ENCODE measurements at regions not wholly inside any gene's neighbourhood (a gene's known extent, or its start where the extent isn't known, plus 50 kb on each side); places are given as distances from the start of the nearest gene placed in this dataset.

DNA sequence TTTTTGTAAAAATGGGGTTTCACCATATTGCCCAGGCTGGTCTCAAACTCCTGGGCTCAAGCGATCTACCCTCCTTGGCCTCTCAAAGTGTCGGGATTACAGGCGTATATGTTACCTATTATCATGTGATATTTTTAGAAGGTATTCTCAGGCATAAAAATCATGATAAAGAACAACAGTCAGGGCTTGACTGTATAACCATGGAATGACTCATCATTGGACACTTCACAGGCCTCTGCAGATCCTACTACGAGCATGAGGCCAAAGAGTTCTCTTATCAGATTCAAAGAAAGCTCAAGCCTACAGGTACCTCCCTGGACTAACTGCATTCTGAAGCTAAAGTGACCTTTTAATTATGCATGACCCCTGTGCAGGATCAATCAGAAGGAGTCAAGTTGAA, 91.7 kb upstream of the PRICKLE2 start:
- no peak for DNase-seq (ENCODE audit: low spot score)

DNA sequence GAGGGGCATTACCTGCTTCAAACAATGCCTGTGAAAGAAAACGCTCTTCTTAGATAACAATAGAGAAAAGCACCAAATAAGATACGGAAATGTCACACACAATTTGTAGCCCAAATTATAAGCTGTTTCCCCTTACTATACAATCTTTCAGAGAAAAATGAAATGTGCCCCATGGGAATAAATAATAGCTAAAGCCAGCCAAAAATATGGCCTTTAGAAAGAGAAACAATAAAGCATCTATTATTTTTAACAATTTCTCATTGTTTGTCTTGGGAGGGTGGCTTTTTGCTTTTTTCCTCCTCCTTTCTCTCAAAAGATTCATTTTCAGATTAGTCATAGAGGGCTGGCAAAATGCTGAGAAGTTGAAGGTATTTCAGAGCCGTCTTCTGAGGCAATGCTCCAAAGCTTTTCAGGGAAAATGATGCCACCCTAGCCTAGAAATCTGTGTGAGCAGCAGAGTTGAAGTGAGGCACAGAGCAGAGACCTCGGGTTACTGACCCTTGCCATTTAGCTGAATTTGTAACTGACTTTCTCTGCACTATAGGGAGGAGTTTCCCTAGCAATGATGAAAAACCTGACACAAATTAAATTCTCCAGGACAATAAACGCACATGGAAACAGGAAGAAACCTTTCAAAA, 86.3 kb upstream of the PRICKLE2 start:
- no peak for DNase-seq (ENCODE audit: low spot score)

GRCh38 chr3:64308931-64309330, 83.7 kb upstream of the PRICKLE2 start:
- no peak for DNase-seq (ENCODE audit: low spot score)

DNA sequence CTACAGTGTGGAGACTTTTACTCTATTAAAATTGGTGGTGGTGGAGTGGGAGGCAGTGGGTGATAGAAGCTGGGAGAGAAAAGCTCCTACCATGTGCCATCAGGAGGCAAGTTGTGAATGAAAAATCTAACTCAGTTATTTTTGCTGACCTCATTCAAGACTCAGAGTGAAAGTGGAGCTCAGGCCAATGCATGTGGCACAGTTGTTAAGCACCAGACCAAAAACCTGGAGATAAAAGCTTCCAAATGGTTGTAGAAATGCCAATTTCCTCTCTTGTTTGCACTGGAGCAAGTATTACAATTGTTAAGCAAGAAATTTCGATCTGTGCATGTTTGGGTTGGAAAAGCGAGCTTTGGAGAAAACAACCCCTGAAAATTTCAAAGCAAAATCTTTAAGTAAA, 81.5 kb upstream of the PRICKLE2 start:
- DNase-seq (ENCODE audit: low spot score) = no peak

DNA sequence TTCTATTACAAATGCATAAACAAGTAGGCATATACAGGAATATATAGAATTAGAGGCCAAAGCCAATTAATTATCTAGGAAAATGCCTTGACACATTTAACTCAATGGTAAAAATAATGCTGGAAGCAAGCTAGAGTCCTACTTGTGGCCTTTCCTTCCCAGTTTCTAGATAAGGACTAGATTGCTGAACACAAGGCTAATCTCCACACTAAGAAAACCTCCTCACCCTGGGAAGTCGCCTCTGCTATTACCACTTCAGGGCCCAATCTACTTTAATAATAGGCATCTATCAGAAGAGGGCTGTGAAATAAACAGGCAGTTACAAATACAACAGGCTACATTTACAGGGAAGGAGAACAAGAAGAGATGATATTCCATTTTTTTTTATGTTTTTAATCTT, 80.5 kb upstream of the PRICKLE2 start:
- no peak for DNase-seq (ENCODE audit: low spot score)

DNA sequence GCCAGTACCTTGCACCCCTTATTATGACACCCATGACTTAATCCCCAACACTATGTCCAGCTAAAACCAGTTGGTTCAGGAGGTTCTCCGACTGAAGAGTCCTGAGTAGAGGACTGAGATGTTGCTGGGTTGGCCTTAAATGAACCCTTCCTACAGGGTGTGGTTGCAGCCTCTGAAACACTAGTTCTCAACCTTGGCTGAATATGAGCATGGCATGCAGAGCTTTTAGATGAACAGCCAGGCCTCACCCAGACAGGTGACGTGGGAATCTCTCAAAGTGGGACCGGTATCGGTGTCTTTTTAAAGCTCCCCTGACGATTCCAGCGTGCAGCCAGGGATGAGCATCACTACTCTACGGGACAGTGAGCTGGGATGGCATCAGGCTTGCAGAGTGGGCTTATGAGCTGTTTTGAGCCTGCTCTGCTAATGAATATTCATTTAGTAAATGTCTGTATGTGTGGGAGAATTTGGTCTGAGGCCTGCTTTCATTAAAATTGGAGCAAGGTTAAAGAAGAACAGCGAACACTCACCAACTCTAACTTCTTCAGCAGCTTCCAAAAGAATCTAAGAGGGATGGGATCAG, 79.7 kb upstream of the PRICKLE2 start:
- no peak for DNase-seq (ENCODE audit: low spot score)

GRCh38 chr3:64303881-64304280, 78.6 kb upstream of the PRICKLE2 start:
- no peak for DNase-seq (ENCODE audit: low spot score)

GRCh38 chr3:64303401-64303800, 78.1 kb upstream of the PRICKLE2 start:
- DNase-seq (ENCODE audit: low spot score) = no peak

GRCh38 chr3:64301476-64301875, 76.2 kb upstream of the PRICKLE2 start:
- no peak for DNase-seq (ENCODE audit: low spot score)

- peak; percentile 77 for DNase-seq (ENCODE audit: low spot score)
Measured at GRCh38 chr3:64300790-64301423, 75.6 kb upstream of the PRICKLE2 start.

GRCh38 chr3:64299206-64299605, 73.9 kb upstream of the PRICKLE2 start:
- DNase-seq (ENCODE audit: low spot score) = no peak

GRCh38 chr3:64297563-64297962, 72.3 kb upstream of the PRICKLE2 start:
- DNase-seq (ENCODE audit: low spot score) = no peak

- peak; percentile 52 for DNase-seq (ENCODE audit: low spot score)
Measured at GRCh38 chr3:64295594-64295993, 70.3 kb upstream of the PRICKLE2 start.

DNA sequence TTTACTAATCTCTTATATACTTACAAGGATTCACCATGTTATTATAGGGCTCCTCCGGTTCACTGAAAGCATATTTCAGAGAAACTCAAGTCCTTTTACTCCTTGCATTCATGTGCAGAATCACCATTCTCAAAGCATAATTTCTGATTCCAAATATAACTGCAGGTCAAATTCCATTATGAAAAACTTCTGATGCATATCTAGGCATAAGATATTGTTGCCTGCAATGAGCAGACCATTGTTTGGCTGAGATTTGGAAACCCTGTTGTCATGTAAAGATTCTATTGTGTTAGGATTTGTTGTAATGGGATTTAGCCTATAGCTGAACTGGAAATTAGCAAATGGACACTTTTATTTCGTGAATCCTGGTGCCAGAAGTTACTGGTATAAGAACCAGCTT, 69.5 kb upstream of the PRICKLE2 start:
- DNase-seq (ENCODE audit: low spot score) = no peak

GRCh38 chr3:64293121-64293520, 67.9 kb upstream of the PRICKLE2 start:
- no peak for DNase-seq (ENCODE audit: low spot score)

DNA sequence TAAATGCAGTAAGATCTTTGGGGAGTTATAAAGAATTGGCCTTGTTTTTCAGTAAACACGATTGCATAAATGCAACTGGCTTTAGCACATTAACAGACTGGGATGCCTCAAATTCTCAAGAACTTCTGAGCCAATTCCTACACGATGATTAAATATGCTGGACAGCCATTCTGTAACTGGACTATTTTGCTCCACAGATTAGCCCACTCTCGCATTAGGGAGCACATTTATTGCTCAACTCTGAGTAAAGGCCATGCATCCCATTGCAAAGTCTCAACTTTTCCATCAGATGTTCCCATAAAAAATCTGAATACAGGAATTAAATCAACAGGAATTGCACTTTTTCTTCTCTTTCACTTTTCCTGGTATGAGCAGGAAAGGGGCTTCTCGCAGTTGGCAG, 66.7 kb upstream of the PRICKLE2 start:
- no peak for DNase-seq (ENCODE audit: low spot score)

DNA sequence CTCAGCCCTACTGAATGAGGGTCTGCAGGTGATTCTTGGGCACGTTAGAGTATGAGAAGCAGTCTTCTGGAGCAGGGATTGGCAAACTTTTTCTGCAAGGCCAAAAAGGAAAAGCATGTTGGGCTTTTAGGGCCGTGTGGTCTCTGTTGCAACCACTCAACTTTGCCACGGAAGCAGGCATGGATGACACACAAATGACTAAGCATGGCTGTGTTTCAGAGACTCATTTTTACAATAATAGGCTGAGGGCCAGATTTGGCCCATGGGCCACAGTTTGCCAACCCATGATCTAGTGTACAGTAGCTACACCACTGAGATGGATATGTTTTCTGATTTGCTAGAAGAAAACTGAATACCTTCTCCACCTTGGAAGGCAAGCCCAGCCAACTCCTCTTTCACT, 66.1 kb upstream of the PRICKLE2 start:
- peak; percentile 74 for DNase-seq (ENCODE audit: low spot score)

GRCh38 chr3:64290864-64291263, 65.6 kb upstream of the PRICKLE2 start:
- no peak for DNase-seq (ENCODE audit: low spot score)

GRCh38 chr3:64290161-64290560, 64.9 kb upstream of the PRICKLE2 start:
- DNase-seq (ENCODE audit: low spot score) = no peak

DNA sequence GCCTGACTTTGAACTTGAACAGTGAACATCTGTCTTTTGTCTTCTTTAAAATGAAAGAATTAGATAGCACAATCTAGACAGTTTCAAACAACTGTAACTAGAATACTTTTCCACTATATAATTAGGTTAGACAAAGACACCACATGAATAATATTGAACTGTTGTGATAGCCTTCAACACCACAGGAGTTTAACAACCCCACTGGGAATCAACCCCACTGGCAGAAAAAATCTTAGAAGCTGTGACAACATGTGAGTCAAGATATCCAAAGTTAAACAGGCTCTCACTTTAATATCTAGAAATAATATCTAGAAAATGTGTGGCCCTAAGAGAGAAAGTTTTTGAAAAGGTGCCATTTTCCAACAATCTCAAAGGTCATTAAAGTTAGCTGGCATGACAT, 64.4 kb upstream of the PRICKLE2 start:
- no peak for DNase-seq (ENCODE audit: low spot score)

GRCh38 chr3:64278625-64279024, 53.4 kb upstream of the PRICKLE2 start:
- DNase-seq (ENCODE audit: low spot score) = no peak

GRCh38 chr3:64276131-64276530, 50.9 kb upstream of the PRICKLE2 start:
- no peak for DNase-seq (ENCODE audit: low spot score)
